H1 (cell line): ENCODE measurements at regions not wholly inside any gene's neighbourhood (a gene's known extent, or its start where the extent isn't known, plus 50 kb on each side); places are given as distances from the start of the nearest gene placed in this dataset.

Experiments used
- CTCF ChIA-PET: fragments of 300-600 bp; sonication (Branson Sonifier 250); formaldehyde crosslinking; loops from one replicate; lab custom pipeline; 2021; ENCODE audit not compliant: partially characterized antibody; lab: Charles Lee
- POLR2A ChIA-PET: fragments of 300-600 bp; sonication (Branson Sonifier 250); formaldehyde crosslinking; loops from one replicate; lab custom pipeline; 2021; ENCODE audit warnings: inconsistent platforms; ENCODE audit not compliant: partially characterized antibody; lab: Charles Lee
- DNase-seq, 2 experiments: peaks; one replicate each; pipeline versions ENCODE4 v3.0.0 to v3.0.0-alpha.2; 2010 to 2022; ENCODE audit warnings: low spot score in 2 of 2, low read depth in 1 of 2, mixed read lengths in 1 of 2
- FAIRE-seq: peaks from 2 replicates; lab custom pipeline; 2011; peaks lifted over from hg19 to GRCh38; lab: Jason Lieb, UNC
- H2AFZ ChIP-seq: 2 replicates; pipeline ENCODE4 v1.8.1; 2012; ENCODE audit warnings: low read length, inconsistent platforms
- H2AK5ac ChIP-seq: 2 replicates; pipeline ENCODE4 v1.6.1; 2013; ENCODE audit warnings: low read depth, low read length
- H2BK120ac ChIP-seq: replicated peaks from 2 replicates; pipeline ENCODE3; 2013; ENCODE audit warnings: low read depth, low read length, inconsistent platforms
- H2BK12ac ChIP-seq: 2 replicates; pipeline ENCODE4 v1.6.1; 2013; ENCODE audit warnings: low read depth, low read length
- H2BK15ac ChIP-seq: 2 replicates; pipeline ENCODE4 v1.6.1; 2013; ENCODE audit warnings: low read length
- H2BK20ac ChIP-seq: 2 replicates; pipeline ENCODE4 v1.6.1; 2013; ENCODE audit warnings: low read length
- H2BK5ac ChIP-seq: 2 replicates; pipeline ENCODE4 v1.6.1; 2013; ENCODE audit warnings: low read depth, low read length
- H3K14ac ChIP-seq: 2 replicates; pipeline ENCODE4 v1.6.1; 2013; ENCODE audit warnings: inconsistent platforms; ENCODE audit not compliant: insufficient read length
- H3K18ac ChIP-seq: 2 replicates; pipeline ENCODE4 v1.6.1; 2013; ENCODE audit warnings: low read length; ENCODE audit errors: extremely low read depth
- H3K23ac ChIP-seq: 2 replicates; pipeline ENCODE4 v1.6.1; 2013; ENCODE audit warnings: inconsistent platforms; ENCODE audit not compliant: insufficient read length
- H3K23me2 ChIP-seq: 2 replicates; pipeline ENCODE4 v1.6.1; 2013; ENCODE audit warnings: low read depth, low read length
- H3K27ac ChIP-seq: 2 replicates; pipeline ENCODE4 v1.6.1; 2011; ENCODE audit warnings: low read depth, low read length, inconsistent platforms
- H3K27me3 ChIP-seq, 4 experiments: replicated peaks in 1 of 4; 1 replicate in 1 of 4; 2 replicates in 3 of 4; pipeline versions ENCODE4 v1.6.1 to v1.8.1; 2011 to 2013; ENCODE audit warnings: low read length in 3 of 4, mild to moderate bottlenecking in 3 of 4, inconsistent platforms in 2 of 4, mixed read lengths in 2 of 4, moderate library complexity in 1 of 4; ENCODE audit not compliant: control insufficient read depth in 3 of 4, insufficient read depth in 3 of 4; ENCODE audit errors: extremely low read depth in 1 of 4
- H3K36me3 ChIP-seq, 4 experiments: 2 replicates each; pipeline versions ENCODE4 v1.6.1 to v1.8.1; 2011 to 2013; ENCODE audit warnings: mild to moderate bottlenecking in 4 of 4, low read length in 3 of 4, moderate library complexity in 2 of 4, control low read depth in 1 of 4, inconsistent platforms in 1 of 4; ENCODE audit not compliant: insufficient read depth in 4 of 4, control insufficient read depth in 2 of 4
- H3K4ac ChIP-seq: replicated peaks from 2 replicates; pipeline ENCODE3; 2013; ENCODE audit warnings: low read length, low read depth, mixed read lengths, inconsistent platforms; ENCODE audit not compliant: insufficient read length
- H3K4me1 ChIP-seq, 4 experiments: replicated peaks in 1 of 4; 1 replicate in 1 of 4; 2 replicates in 3 of 4; pipeline versions ENCODE4 v1.6.1 to v1.8.1; 2011 to 2013; ENCODE audit warnings: low read length in 3 of 4, inconsistent platforms in 2 of 4, mixed read lengths in 1 of 4; ENCODE audit not compliant: insufficient read depth in 4 of 4, control insufficient read depth in 3 of 4
- H3K4me2 ChIP-seq, 2 experiments: 2 replicates each; pipeline versions ENCODE4 v1.6.1 to v1.8.1; 2011 to 2013; ENCODE audit warnings: low read depth in 2 of 2, low read length in 2 of 2, control low read depth in 1 of 2, inconsistent platforms in 1 of 2, mild to moderate bottlenecking in 1 of 2; ENCODE audit not compliant: insufficient read depth in 1 of 2
- H3K4me3 ChIP-seq, 4 experiments: fragments of 200-600, 300-600 bp in 1 of 4; sonication (generic), shearing (Covaris generic), sonication (Bioruptor Twin) in 1 of 4; 2 replicates each; pipeline versions ENCODE4 v1.5.1 to v1.8.1; 2011 to 2016; ENCODE audit warnings: low read length in 4 of 4, low read depth in 3 of 4, control low read depth in 2 of 4, inconsistent platforms in 2 of 4, mild to moderate bottlenecking in 2 of 4, mixed read lengths in 1 of 4, moderate library complexity in 1 of 4; ENCODE audit not compliant: insufficient read depth in 2 of 4; ENCODE audit errors: extremely low read depth in 1 of 4
- H3K56ac ChIP-seq: replicated peaks from 2 replicates; pipeline ENCODE3; 2013; ENCODE audit warnings: low read depth, mild to moderate bottlenecking, mixed read lengths, low read length, inconsistent platforms; ENCODE audit not compliant: insufficient read length
- H3K79me1 ChIP-seq: 2 replicates; pipeline ENCODE4 v1.6.1; 2013; ENCODE audit warnings: low read depth, low read length, control low read depth
- H3K79me2 ChIP-seq, 2 experiments: 2 replicates each; pipeline versions ENCODE4 v1.6.1 to v1.8.1; 2012 to 2013; ENCODE audit warnings: low read length in 2 of 2, mild to moderate bottlenecking in 2 of 2, inconsistent platforms in 1 of 2; ENCODE audit not compliant: insufficient read depth in 2 of 2, control insufficient read depth in 1 of 2
- H3K9ac ChIP-seq, 4 experiments: replicated peaks in 1 of 4; 1 replicate in 1 of 4; 2 replicates in 3 of 4; pipeline versions ENCODE4 v1.6.1 to v1.8.1; 2011 to 2013; ENCODE audit warnings: low read depth in 3 of 4, low read length in 3 of 4, control low read depth in 2 of 4, mild to moderate bottlenecking in 2 of 4, moderate library complexity in 2 of 4, inconsistent platforms in 1 of 4; ENCODE audit errors: extremely low read depth in 1 of 4
- H3K9me3 ChIP-seq, 2 experiments: 2 replicates each; pipeline versions ENCODE4 v1.6.1 to v1.8.1; 2012 to 2013; ENCODE audit warnings: mild to moderate bottlenecking in 2 of 2, moderate library complexity in 2 of 2, control low read depth in 1 of 2, inconsistent platforms in 1 of 2, low read depth in 1 of 2, low read length in 1 of 2, mixed read lengths in 1 of 2; ENCODE audit not compliant: insufficient read depth in 2 of 2
- H4K20me1 ChIP-seq, 2 experiments: replicated peaks in 1 of 2; 2 replicates each; pipeline versions ENCODE3 to v1.8.1; 2011 to 2013; ENCODE audit warnings: inconsistent platforms in 2 of 2, low read length in 2 of 2, mild to moderate bottlenecking in 1 of 2; ENCODE audit not compliant: insufficient read depth in 2 of 2, control insufficient read depth in 1 of 2
- H4K5ac ChIP-seq: 2 replicates; pipeline ENCODE4 v1.6.1; 2013; ENCODE audit warnings: low read length, low read depth, mixed read lengths, inconsistent platforms; ENCODE audit not compliant: insufficient read length
- H4K8ac ChIP-seq: 2 replicates; pipeline ENCODE4 v1.8.0; 2013; ENCODE audit warnings: mild to moderate bottlenecking, moderate library complexity, low read length, inconsistent platforms; ENCODE audit not compliant: insufficient read depth; ENCODE audit errors: extremely low read depth
- H4K91ac ChIP-seq: replicated peaks from 2 replicates; pipeline ENCODE3; 2013; ENCODE audit warnings: low read length, mixed read lengths, inconsistent platforms; ENCODE audit not compliant: insufficient read length
- CHD7 ChIP-seq: fragments of 300-600 bp; sonication (generic); IDR thresholded peaks from 2 replicates; pipeline ENCODE4 v1.7.1; 2012; ENCODE audit warnings: low read length, moderate library complexity, mild to moderate bottlenecking, inconsistent platforms; ENCODE audit not compliant: insufficient replicate concordance
- WGBS, 2 experiments: shearing (Covaris generic) in 1 of 2; methylation state at CpG; one replicate each; pipeline versions ENCODE4 v1.1.6 to v1.1.7; 2013 to 2015; ENCODE audit warnings: low lambda C conversion rate in 2 of 2, mixed read lengths in 2 of 2, inconsistent platforms in 1 of 2, low coverage in 1 of 2, missing lambda C conversion rate in 1 of 2; ENCODE audit not compliant: insufficient replicate concordance in 2 of 2, insufficient coverage in 1 of 2, insufficient read length in 1 of 2; ENCODE audit errors: extremely low coverage in 1 of 2, missing lambda C conversion rate in 1 of 2; 5-methylcytosine and 5-hydroxymethylcytosine counted together

DNA sequence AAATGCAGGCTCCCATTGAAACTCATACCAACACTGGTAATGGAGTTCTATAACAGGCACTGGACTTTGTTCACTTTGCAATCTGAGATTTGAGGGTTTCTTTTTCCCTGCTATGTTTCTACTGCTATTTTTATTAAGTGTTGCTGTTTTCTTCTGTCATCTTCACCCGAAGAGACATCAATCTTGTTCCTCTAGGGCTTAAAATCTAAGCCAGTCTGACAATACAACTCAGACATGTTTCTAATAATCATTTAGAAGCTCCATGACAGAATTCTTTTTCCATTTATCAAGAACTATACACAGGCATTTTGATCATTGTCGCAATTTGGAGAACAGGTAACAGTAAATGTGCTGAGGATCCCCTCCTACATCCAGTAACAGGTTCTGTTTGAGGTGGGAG, 98.5 kb upstream of the GNAI1 start:
- Histone ChIP-seq H4K8ac (no peak overlapping the region), H4K91ac (no peak overlapping the region), H3K4me1 (no peaks in the 10 kb centered on the region), H2BK120ac (no peak overlapping the region), H3K36me3 (no peaks in the 10 kb centered on the region), H4K20me1 (no peaks in the 10 kb centered on the region), H3K18ac (no peak overlapping the region), H3K23me2 (no peaks in the 10 kb centered on the region), H3K79me2 (no peaks in the 10 kb centered on the region), H3K23ac (no peak overlapping the region), H2BK15ac (no peak overlapping the region), H3K56ac (no peak overlapping the region), H3K4me2 (no peak overlapping the region), H3K14ac (no peak overlapping the region), H3K4ac (no peak overlapping the region), H3K79me1 (no peaks in the 10 kb centered on the region), H2AFZ (no peak overlapping the region), H3K27ac (no peak overlapping the region), H2BK5ac (no peak overlapping the region), H3K4me3 (no peak overlapping the region), H2BK20ac (no peak overlapping the region), H2AK5ac (no peak overlapping the region), H2BK12ac (no peak overlapping the region), H3K9ac (no peak overlapping the region), H4K5ac (no peak overlapping the region), H3K27me3 (no peaks in the 10 kb centered on the region), H3K9me3 (no peaks in the 10 kb centered on the region)
- DNase-seq: no peak
- ChIA-PET CTCF (interaction anchor here (0.8 to 1.0 kb wide), 2 partner anchors 10 to 296 kb away, joined by 3 to 4 read pairs; no protein-coding TSS in a partner anchor), POLR2A (no interaction called here)
- FAIRE-seq: no peak
- WGBS, 2 experiments: 86% methylated on average over 2 of the region's 2 CpGs; no CpG with 5 or more reads in 1 of the 2 experiments
- TF ChIP-seq CHD7: no peak
